ENCODE measurements at regions not wholly inside any gene's neighbourhood (a gene's known extent, or its start where the extent isn't known, plus 50 kb on each side); places are given as distances from the start of the nearest gene placed in this dataset.
"Not testable (repeated sequence)": the region's sequence is repeated elsewhere in the genome, so short reads cannot be mapped to it uniquely, and the experiment has no call there.

DNA sequence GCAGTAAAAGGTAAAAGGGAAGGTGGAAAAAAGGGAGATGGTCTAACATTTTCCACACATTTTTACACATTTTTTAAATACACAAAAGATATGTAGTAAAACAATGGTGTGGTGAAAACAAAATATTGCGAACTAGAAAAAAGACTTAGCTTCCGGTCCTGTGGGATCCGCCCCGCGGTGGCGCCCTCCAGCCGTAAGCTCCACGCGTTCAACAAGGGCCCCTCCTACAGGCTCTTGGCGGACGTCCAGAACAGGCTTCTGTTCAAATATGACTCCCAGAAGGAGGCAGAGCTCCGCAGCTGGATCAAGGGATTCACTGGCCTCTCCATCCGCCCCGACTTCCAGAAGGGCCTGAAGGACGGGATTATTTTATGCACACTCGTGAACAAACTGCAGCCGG lies 134.1 kb upstream of the TEKT4 start:
- H3K27ac ChIP-seq (ENCODE audit: insufficient read depth, low read depth, low read length); H3K79me2 ChIP-seq (ENCODE audit: control insufficient read depth, insufficient read depth, low read length); H3K9me3 ChIP-seq (replicated peaks; ENCODE audit: control insufficient read depth, insufficient read depth, low read length); intact Hi-C loops (cut with micrococcal nuclease); H3K4me3 ChIP-seq (replicated peaks in 1 of 3; ENCODE audit: insufficient read depth in 1 of 3, low read depth in 1 of 3, low read length in 3 of 3); FAIRE-seq; BruUV-seq (replicated peaks); H3K4me1 ChIP-seq (ENCODE audit: control insufficient read depth, extremely low read depth, insufficient read depth, low read length); DNase-seq (ENCODE audit: low read depth, low spot score); H3K4me2 ChIP-seq (ENCODE audit: insufficient read depth, low read length); dilution Hi-C loops (cut with MboI; ENCODE audit: extremely low pct_ligation_motif_present, low sequenced_read_pairs); H3K36me3 ChIP-seq (ENCODE audit: control insufficient read depth in 2 of 2, extremely low read depth in 1 of 2, insufficient read depth in 2 of 2, low read length in 2 of 2); H3K9me1 ChIP-seq (replicated peaks; ENCODE audit: control insufficient read depth, extremely low read depth, insufficient read depth, low read length); CTCF ChIA-PET; POLR2A ChIA-PET; H3K27me3 ChIP-seq (ENCODE audit: control insufficient read depth in 2 of 2, insufficient read depth in 2 of 2, low read length in 2 of 2); H4K20me1 ChIP-seq (replicated peaks; ENCODE audit: control insufficient read depth, extremely low read depth, insufficient read depth, low read length); H2AFZ ChIP-seq (ENCODE audit: low read depth, low read length); H3K9ac ChIP-seq (replicated peaks; ENCODE audit: extremely low read depth, insufficient read depth, low read length): not testable (repeated sequence)

- H3K9me3 ChIP-seq (replicated peaks; ENCODE audit: control insufficient read depth, insufficient read depth, low read length); POLR2A ChIA-PET; H3K4me2 ChIP-seq (ENCODE audit: insufficient read depth, low read length); intact Hi-C loops (cut with micrococcal nuclease); FAIRE-seq; H3K27me3 ChIP-seq (ENCODE audit: control insufficient read depth in 2 of 2, insufficient read depth in 2 of 2, low read length in 2 of 2); H3K9me1 ChIP-seq (replicated peaks; ENCODE audit: control insufficient read depth, extremely low read depth, insufficient read depth, low read length); CTCF ChIA-PET; H3K36me3 ChIP-seq (ENCODE audit: control insufficient read depth in 2 of 2, extremely low read depth in 1 of 2, insufficient read depth in 2 of 2, low read length in 2 of 2); dilution Hi-C loops (cut with MboI; ENCODE audit: extremely low pct_ligation_motif_present, low sequenced_read_pairs); H3K79me2 ChIP-seq (ENCODE audit: control insufficient read depth, insufficient read depth, low read length); H3K4me3 ChIP-seq (replicated peaks in 1 of 3; ENCODE audit: insufficient read depth in 1 of 3, low read depth in 1 of 3, low read length in 3 of 3); H3K4me1 ChIP-seq (ENCODE audit: control insufficient read depth, extremely low read depth, insufficient read depth, low read length); BruUV-seq (replicated peaks); H4K20me1 ChIP-seq (replicated peaks; ENCODE audit: control insufficient read depth, extremely low read depth, insufficient read depth, low read length); DNase-seq (ENCODE audit: low read depth, low spot score); H3K27ac ChIP-seq (ENCODE audit: insufficient read depth, low read depth, low read length); H2AFZ ChIP-seq (ENCODE audit: low read depth, low read length); H3K9ac ChIP-seq (replicated peaks; ENCODE audit: extremely low read depth, insufficient read depth, low read length): not testable (repeated sequence)
These were observed 133.4 kb upstream of the TEKT4 start for GRCh38 chr2:94737736-94738342.

DNA sequence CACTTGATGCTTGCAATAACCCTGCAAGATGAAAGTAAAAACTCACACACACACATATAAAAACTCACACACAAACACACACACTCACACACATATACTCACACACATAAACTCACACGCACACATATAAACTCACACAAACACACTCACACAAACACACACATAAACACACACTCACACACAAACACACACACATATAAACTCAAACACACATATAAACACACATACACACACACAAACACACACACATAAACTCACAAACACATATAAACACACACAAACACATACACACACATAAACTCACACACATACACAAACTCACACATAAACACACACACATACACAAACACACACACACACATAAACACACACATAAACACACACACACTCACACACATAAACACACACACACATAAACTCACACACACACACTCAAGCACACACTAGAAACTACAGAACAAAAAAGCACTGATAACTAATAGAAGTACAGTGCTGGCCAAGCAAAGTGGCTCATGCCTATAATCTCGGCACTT lies 117.7 kb upstream of the TEKT4 start:
- H3K9me1 ChIP-seq (replicated peaks; ENCODE audit: control insufficient read depth, extremely low read depth, insufficient read depth, low read length): no peaks in the 10 kb centered on the region
- H3K9ac ChIP-seq (replicated peaks; ENCODE audit: extremely low read depth, insufficient read depth, low read length): no peak overlapping the region
- no TSS peak for BruUV-seq (replicated peaks)
- no peak for FAIRE-seq
- no peaks in the 10 kb centered on the region for H4K20me1 ChIP-seq (replicated peaks; ENCODE audit: control insufficient read depth, extremely low read depth, insufficient read depth, low read length)
- no peaks in the 10 kb centered on the region for H3K36me3 ChIP-seq (ENCODE audit: control insufficient read depth in 2 of 2, extremely low read depth in 1 of 2, insufficient read depth in 2 of 2, low read length in 2 of 2)
- intact Hi-C loops (cut with micrococcal nuclease) (no loop called here), dilution Hi-C loops (cut with MboI; ENCODE audit: extremely low pct_ligation_motif_present, low sequenced_read_pairs) (no loop called here)
- H3K79me2 ChIP-seq (ENCODE audit: control insufficient read depth, insufficient read depth, low read length): no peaks in the 10 kb centered on the region
- H2AFZ ChIP-seq (ENCODE audit: low read depth, low read length): no peak overlapping the region
- no peaks in the 10 kb centered on the region for H3K27me3 ChIP-seq (ENCODE audit: control insufficient read depth in 2 of 2, insufficient read depth in 2 of 2, low read length in 2 of 2)
- no peak for DNase-seq (ENCODE audit: low read depth, low spot score)
- ChIA-PET CTCF (no interaction called here), POLR2A (no interaction called here)
- no peaks in the 10 kb centered on the region for H3K9me3 ChIP-seq (replicated peaks; ENCODE audit: control insufficient read depth, insufficient read depth, low read length)
- no peaks in the 10 kb centered on the region for H3K4me1 ChIP-seq (ENCODE audit: control insufficient read depth, extremely low read depth, insufficient read depth, low read length)
- no peak overlapping the region for H3K27ac ChIP-seq (ENCODE audit: insufficient read depth, low read depth, low read length)
- no peak overlapping the region for H3K4me3 ChIP-seq (replicated peaks in 1 of 3; ENCODE audit: insufficient read depth in 1 of 3, low read depth in 1 of 3, low read length in 3 of 3)
- TF ChIP-seq, protein P1, sequence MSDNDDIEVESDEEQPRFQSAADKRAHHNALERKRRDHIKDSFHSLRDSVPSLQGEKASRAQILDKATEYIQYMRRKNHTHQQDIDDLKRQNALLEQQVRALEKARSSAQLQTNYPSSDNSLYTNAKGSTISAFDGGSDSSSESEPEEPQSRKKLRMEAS (IDR thresholded peaks at IDR 0.05; ENCODE audit: insufficient read depth, insufficient read length): no peak
- no peak for TF ChIP-seq POLR2AphosphoS5 (IDR thresholded peaks at IDR 0.05; ENCODE audit: insufficient read depth, low read depth, low read length)
- no peak for TF ChIP-seq FOS (IDR thresholded peaks at IDR 0.05; ENCODE audit: borderline replicate concordance, insufficient read depth, low read length)
- no peak for TF ChIP-seq JUN (IDR thresholded peaks at IDR 0.05; ENCODE audit: borderline replicate concordance, insufficient read depth, insufficient read length, low read depth)
- no peak for TF ChIP-seq MYC (IDR thresholded peaks at IDR 0.05; ENCODE audit: low read depth, low read length)
- TF ChIP-seq EZH2 (IDR thresholded peaks at IDR 0.05; ENCODE audit: borderline replicate concordance, low read depth, low read length, severe bottlenecking): no peak
- no peak overlapping the region for H3K4me2 ChIP-seq (ENCODE audit: insufficient read depth, low read length)

Data from endothelial cell of umbilical vein (primary cell).